ENCODE measurements at regions not wholly inside any gene's neighbourhood (a gene's known extent, or its start where the extent isn't known, plus 50 kb on each side); places are given as distances from the start of the nearest gene placed in this dataset.

DNA sequence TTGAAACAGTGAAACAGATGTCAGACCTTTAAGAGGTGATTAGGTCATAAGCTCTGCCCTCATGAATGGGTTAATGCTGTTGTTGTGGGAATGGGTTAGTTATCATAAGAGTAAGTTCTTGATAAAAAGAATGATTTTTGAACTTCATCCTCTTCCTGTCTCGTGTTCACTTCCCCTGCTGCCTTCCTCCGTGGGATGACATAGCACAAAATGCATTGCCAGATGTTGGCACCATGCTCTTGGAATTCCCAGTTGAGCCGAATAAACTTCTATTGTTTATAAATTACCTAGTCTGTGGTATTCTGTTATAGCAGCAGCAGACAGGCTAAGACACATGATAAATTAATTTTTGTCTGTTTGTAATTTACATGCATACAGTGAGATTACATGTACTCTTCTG, 112.0 kb upstream of the LRRC7 start:
- no peak for DNase-seq

DNA sequence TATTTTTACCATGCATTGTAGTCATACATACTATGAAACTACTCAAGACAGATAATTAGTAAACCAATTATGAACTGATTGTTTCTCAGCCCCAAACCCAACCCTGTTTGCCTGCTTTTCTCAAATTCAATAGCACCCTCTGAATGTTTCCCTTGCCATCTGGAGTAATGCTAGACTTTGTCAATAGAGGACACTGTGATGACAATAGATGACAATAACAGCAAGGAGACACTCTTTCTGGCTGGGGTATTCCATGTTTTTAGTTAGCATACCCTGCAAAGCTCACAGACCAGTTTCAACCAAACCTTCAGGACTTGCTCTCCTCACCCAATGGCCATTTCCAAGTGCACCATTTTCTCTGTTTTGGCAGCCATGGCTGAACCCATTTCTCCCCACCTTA, 108.5 kb upstream of the LRRC7 start:
- DNase-seq = no peak

DNA sequence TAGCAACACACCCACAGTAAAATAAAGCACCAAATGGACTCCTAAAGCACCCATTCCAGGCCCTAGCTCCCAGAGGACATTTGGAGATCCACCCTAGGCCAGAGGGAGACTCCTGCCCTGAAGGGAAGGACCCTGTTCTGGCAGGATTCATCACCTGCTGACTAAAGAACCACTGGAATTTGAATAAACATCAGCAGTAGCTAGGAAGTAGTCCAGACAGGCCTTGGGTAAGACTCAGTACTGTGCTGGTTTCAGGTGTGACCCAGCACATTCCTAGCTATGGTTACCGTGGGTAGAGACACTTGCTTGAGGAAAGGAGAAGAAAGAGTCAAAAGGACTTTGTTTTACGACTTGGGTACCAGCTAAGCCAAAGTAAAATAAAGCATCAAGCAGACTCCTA, 92.7 kb upstream of the LRRC7 start:
- no peak for DNase-seq

DNA sequence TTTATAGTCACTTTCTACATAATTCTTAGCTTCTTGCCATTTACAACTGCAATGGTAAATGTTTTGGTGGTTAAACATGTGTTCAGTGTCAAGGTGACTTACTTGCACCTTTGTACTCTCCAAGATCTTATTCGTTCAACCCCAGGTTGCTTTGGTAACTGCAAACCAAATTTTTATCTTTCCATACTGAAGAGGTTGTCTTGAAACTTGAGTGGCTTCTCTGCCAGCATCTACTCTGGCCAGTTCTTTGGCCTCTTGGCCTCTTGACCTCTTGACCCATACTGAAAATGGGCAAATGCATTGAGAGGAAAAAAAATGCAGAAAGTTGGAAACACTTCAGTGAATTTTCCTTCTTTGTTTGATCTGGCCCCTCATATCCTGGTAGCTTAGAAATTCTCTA, 88.0 kb upstream of the LRRC7 start:
- no peak for DNase-seq

DNA sequence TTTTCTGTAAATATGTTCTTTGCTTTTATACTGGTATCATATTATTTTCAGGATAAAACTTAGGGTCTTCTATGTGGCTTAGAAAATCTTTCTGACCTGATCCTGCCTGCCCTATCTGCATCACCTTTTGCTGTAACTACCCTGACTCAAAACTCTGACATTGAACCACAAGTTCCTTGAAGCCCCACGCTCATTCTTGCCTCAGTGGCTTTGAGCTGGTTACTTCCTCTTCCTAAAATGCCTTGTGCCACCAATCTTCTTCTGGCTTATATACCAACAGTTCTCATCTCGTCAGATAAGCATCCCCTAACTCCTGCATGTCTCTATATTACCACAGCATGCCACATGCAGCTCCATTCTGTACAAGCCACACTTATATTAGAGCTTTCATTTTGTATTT, 84.5 kb upstream of the LRRC7 start:
- DNase-seq = no peak

DNA sequence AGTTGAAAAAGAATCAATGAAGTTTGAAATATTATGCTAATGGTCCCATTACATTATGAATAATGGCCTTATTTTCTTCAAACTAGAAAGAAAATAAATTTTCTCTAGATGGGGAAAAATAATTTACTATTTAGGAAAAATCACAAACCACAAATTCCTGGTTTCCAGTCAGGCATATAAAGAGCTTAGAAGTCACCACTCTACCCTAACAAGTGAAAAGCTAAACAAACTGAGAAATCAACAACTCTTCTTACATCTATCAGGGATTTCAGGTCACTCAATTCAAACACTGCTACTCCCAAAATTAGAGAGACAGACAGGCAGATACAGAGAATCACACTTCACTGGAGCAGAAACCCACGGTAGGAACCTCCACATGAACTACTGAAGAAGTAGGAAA, 82.1 kb upstream of the LRRC7 start:
- DNase-seq = no peak

DNA sequence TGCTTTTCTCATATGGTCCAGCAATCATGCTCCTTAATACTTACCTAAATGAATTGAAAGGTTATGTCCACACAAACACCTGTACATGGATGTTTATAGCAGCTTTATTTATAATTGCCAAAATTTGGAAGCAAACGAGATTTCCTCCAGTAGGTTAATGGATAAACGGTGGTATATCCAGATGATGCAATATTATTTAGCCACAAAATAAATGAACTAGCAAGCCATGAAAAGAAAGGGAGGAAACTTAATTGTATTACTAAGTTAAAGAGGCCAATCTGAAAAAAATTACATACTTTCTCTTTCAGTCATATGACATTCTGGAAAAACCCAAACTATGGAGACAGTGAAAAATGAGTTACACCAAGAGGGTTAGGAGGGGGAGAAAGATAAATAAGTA, 76.3 kb upstream of the LRRC7 start:
- no peak for DNase-seq

DNA sequence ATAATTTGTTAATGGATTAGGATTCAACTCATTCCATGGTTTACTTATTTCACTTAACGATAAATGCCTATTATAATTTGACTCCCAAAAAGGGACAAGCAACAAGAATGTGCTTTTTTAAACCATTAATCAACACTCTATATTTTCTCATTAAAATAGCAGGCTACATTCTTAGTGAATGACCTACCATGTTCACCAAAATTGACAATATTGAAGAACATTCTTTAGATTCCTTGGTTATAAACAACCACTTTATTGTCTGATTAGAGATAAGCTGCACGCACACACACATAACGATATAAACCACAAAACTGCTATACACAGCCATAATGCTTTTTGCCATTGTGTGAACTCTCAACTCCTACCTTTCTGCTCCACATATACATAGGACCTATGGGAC, 75.4 kb upstream of the LRRC7 start:
- no peak for DNase-seq

DNA sequence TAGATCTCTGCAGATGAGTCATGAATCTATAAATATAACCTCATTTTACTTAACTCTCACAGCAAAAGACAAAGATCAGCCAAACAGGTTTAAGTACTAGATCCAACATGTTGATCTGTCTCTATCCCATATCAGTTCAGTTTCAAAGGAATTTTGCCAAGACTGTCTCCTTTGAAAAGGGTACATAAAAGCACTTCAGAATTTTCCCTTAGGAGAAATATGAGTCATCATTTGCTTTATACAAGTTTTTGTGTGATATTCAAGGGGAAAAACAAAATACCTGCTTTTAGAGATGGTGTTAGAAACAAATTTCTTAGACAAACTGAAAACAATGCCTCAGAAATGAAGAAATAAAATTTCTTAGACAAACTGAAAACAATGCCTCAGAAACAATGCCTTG, 73.5 kb upstream of the LRRC7 start:
- DNase-seq = no peak

DNA sequence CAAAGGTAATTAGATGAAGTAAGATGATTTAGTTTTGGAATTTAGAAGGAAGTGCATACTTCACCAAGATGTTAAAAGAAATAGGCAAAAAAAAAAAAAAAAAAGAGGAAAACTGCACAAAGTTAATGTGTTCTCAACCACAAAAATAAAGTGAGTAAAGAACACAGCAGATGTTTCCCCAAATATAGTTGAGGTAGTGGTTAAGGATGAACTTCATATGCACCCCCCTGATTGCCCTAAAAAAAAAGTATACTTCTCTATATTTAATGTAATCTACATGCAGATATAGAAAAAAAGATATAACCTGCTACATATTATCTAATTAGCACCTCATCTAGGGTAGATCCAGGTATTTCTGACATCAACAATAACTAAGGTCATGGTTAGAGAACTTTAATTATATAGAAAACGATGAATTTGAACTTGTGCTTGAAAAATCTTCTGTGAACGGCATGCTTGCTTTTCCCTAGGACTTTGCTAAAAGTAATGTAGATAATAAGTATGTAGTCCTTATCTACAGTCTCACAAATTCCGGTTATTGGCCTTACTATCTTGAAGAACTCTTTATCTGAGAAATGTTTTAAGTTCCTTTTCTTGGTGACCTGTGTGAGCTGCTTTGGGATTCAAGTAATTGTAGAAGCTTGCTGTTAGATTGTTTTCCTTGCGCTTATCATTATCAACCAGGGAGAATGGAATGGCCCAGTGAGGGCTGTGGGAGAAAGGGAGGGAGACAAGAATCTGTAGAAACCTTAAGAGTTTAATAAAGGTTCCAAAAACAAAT, 70.1 kb upstream of the LRRC7 start:
- no peak for DNase-seq

DNA sequence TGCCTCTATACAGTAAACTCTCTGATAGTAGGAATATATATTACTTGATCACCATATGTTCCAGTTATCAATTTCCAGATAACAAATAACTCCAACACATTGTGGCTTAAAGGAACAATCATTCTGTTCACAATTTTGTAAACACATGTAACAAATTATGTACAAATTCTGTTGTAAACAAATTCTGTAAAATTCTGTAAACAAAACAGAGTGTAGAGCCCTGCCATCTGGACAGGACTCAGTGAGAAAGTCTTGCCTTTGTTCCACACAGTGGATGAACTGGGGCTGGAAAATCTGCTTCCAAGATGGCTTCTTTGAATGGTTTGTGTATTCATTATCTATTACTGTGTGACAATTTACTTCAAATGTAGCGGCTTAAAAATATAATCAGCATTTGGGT, 69.0 kb upstream of the LRRC7 start:
- DNase-seq = no peak

DNA sequence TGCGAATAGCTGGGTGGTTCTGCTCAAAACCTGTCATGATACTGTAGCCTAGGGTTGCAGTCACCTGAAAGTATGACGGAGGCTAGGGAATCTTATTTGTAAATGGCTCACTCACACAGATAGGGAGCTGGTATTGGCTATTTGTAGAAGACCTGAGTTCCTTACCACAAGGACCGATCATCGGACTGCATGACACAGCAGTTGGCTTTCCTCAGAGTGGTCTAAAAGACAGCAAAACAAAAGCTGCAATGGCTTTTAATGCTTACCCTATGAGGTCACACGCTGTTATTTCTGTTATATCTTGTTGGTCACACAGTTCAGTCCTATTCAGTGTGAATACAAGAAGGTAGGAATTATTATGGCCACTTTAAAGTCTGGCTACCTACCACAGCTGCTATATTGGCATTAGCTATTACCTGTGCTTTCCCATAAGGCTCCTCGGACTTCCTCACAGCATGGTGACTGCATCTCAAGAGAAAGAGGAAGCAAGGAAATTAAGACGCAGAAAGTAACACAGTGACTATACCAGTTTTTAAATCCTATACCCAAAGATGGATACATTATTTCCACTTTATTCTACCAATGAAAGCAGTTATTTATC, 68.4 kb upstream of the LRRC7 start:
- no peak for DNase-seq

DNA sequence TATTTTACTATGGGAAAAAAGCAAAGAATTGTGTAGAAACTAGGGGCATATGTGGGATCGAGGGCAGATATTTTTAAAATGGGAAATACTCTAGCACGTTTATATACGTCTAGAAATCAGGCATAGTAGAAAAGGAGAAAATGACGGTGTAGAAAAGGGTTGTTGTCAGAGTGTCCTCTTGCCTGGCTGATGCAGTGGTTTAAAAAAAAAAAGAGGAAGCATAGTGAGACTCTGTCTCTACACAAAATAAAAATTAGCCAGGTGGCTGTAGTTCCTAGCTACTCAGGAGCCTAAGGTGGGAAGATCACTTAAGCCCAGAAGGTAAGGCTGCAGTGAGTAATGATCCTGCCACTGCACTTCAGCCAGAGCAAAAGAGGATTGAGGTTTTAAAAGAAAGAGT, 64.7 kb upstream of the LRRC7 start:
- no peak for DNase-seq

DNA sequence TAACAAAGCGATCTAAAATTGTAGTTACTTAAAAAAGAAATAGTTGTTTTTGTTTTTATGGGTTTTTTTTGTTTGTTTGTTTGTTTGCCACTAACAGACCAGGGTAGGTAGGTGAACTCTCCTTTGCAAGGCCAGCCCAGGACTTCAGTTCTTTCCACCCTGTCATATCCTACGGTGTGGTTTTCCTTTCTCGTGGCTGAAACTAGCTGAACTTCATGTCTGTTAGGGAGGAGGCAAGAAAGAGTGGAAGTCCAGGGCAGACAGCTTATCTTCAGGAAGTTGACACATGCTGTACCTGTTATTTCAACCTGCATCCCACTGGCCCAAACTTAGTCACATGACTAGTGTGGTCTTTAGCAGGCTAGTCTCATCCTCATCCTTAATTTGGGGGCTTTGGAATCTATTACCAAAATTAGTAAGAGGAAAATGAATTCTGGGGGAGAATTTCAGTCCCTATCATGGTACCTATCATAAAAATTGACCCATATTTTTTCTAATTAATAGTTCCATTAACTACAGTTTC, 62.9 kb upstream of the LRRC7 start:
- DNase-seq = no peak

DNA sequence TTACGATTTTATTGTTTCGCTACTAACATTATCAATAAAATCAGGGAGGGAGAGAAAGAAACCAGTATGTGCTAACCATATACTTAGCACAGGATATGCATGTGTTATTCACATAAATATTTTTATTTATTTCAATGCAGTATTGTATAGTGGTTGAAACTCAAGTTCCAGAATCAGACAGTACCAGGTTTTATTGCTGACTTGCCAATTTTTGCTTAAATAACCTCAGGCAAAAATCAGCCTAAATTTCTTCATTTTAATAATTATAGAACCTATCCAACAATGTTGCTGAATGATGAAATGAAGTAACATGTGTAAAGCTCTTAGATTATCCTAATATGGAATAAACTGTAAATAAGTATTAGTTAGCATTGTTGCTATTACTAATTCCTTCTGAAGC, 61.4 kb upstream of the LRRC7 start:
- no peak for DNase-seq

DNA sequence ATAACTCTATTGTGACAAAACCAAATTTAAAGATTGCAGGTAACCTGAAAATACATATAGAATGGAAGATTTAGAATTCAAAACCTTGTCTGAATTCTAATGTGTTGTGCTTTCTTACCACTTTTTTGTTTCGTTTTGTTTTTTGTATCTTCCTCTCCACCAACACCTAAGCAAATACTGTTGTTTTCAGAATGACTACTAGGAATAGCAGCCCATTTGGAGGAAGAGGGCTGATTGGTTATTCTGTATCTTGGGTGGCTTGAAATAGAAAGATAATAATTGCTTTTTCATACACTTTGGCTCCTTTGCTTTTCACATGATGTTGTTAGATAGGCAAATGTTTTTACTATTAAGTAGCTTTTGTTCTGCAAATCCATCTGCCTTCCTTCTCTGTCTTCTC, 61.0 kb upstream of the LRRC7 start:
- DNase-seq = no peak

DNA sequence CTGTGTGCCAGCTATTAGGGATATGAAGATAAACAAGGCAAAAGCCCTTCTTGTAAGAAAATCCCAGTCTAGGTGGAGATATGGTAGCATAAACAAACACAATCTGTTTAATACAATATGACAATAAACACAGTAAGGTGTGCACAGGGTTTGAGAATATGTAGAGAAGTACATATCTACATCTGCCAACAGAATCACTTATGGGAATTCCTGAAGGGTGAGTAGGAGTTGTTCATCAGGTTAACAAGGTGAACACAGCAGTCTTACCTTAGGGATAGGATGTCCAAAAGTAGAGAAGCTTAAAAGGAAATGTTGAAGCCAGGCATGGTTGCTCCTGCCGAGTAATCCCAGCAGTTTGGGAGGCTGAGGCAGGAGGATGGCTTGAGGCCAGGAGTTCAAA, 57.7 kb upstream of the LRRC7 start:
- DNase-seq = no peak

DNA sequence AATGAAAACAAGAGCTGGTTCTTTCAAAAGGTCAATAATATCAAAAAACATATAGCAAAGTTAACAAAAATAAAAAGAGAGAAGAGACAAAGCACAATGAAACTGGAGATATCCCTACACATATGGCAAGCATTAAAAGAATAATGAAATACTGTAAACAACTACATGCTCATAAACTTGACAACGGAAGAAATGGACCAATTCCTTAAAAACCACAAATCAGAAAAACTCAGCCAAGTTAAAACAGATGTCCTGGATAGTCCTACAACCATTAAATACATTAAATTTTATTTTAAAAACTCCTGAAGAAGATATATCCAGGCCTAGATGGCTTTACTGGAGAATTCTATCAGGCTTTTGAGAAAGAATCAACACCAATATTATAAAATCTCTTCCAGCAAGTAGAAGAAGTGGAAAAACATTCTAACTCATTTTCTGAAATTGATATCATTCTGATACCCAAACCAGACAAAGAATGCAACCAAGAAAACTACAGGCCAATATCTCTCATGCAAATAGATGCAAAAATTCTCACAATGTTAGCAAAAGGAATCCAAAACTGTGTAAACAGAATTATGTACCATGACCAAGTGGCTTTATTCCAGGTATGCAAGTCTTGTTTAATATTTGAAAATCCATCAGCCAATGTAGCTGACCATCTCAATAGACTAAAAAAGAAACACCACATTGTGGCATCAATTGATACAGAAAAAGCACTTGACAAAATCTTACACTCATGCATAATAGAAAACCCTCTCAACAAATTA, 56.1 kb upstream of the LRRC7 start:
- no peak for DNase-seq

DNA sequence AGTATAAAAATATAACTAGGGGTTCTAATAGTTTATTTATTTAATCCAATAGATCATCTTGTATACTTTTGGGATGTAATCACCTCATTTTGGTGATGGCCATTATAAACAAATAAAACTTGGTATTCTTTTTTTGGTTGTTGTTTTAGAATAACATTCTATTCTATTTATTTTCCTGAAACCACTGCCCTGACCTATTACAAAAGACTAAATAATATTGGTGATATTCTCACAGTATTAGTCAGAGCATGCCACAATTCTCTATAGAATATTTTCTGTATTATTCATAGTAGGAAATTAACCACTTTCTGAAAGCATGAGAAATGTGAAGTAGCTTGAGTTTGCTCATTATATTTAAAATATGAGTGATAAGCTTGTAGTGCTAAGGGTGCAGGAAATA, 54.1 kb upstream of the LRRC7 start:
- DNase-seq = no peak

Measured in left kidney (tissue), 1 donor.